Glomerular visceral epithelial cell (primary cell): ENCODE measurements at regions not wholly inside any gene's neighbourhood (a gene's known extent, or its start where the extent isn't known, plus 50 kb on each side); places are given as distances from the start of the nearest gene placed in this dataset.
"Not testable (repeated sequence)": the region's sequence is repeated elsewhere in the genome, so short reads cannot be mapped to it uniquely, and the experiment has no call there.

ENCODE experiments used
- DNase-seq: peaks from one replicate; pipeline ENCODE4 v3.0.0-alpha.2; 2016; ENCODE audit errors: extremely low spot score

DNA sequence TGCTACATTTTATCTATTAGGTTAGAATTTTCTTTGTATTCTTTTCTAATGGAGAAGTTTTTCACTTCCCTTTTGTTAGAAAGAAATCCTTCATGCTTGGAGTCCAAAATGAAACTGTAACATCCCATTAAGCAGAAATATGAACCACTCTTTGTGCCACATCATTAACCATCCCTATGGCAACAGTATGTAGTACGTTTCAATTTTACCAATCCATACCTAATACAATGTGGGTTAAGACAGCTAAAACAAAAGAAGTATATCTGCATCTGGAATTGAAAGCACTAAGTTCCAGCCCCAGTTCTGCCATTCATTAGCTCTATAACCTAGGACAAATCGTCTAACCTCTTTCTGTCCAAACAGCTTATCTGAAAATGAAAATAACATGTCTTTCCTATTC is 409.2 kb upstream of the SPHKAP start:
- no peak for DNase-seq

DNA sequence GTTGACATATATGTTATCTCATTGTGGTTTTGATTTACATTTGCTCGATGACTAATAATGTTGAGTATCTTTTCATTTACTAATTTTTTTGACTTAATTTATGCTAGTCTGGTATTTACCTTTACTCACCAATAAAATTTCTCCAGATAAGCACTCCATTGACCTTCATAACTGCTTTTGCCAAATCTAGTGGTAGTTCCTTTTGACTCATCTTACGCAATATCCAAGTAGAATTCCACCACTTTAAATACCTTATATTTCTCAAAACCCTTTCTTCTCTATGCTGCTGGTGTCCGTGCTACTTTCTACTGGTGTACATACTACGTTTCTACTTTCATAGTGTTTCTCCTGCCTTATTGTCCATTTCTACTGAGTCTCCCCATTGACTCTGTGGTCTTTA is 407.6 kb upstream of the SPHKAP start:
- DNase-seq = no peak

DNA sequence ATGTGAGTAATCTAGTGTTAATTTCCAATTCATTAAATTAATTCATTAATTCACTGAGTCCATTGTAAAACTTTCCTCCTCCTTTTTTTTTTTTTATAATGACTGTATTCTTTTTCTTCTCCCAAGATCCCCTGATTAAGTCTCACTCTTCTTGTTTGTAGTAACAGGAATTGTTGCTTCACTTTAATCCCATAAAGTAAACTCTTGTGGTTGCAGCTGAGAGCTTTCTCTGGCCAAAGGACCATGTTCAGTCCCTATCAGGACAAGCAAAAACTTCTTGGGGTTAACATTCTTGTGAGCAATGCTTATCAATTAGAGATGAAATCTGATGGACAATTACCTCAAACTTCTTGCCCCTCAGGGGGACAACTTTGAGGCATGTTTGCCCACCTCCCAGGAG is 400.2 kb upstream of the SPHKAP start:
- DNase-seq = no peak

DNA sequence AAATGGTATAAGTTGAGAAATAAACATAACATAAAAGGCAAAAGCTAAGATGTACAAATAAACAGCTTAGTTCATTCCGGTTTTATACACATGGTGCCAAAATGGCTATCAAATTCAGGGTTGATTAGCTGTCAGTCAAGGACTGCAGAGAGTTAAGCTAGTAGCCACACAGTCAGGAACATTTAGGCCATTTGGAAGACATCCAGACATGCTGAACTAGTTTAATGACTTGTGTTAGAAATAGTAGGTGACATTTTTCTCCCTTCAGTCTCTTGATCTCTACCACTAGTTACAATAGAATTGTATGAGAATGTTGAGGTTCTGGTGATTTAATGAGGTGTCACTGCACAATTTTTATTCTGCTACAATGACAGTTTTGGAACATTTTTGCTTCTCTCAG is 394.4 kb upstream of the SPHKAP start:
- no peak for DNase-seq

DNA sequence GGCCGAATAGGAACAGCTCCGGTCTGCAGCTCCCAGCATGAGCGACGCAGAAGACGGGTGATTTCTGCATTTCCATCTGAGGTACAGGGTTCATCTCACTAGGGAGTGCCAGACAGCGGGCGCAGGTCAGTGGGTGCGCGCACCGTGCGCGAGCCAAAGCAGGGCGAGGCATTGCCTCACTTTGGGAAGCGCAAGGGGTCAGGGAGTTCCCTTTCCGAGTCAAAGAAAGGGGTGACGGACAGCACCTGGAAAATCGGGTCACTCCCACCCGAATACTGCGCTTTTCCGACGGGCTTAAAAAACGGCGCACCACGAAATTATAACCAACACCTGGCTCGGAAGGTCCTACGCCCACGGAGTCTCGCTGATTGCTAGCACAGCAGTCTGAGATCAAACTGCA is 386.8 kb upstream of the SPHKAP start:
- DNase-seq = not testable (repeated sequence)

DNA sequence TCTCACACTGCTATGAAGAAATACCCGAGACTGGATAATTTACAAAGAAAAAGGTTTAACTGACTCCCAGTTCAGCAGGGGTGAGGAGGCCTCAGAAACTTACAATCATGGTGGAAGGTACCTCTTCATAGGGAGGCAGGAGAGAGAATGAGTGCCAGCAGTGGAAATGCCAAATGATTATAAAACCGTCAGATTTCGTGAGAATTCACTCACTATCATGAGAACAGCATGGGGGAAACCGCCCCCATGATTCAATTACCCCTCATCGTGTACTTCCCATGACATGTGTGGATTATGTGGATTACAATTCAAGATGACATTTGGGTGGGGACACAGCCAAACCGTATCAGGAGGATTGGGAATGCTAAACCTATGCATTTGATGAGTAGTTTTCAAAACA is 380.3 kb upstream of the SPHKAP start:
- DNase-seq = no peak

DNA sequence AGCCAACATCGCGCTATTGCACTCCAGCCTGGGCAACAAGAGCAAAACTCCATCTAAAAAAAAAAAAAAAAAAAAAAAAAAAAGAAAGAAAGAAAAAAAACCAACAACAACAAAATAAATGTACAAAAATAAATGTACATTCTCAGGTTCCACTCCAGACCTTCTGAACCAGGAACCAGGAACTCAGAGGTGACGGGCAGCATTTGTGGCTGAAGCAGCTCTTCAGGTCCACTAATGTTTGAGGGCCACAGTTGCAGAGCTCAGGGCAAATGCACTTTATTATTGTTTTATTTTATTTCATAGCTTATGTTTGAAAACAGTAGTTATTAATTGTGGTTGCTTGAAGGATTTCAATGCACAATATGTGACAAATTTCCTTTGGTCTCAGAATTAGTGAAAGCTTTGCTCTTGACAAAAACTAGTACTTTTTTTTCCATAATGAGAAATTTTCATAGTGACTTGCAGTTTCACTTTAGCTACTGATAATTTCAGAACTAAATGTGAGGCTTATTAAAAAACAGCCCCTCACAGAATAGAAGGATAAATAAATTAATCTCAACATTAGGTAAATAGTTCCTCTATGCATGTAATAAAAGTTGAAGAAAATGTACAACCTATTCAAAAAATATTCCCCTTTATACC is 378.4 kb upstream of the SPHKAP start:
- DNase-seq = no peak

DNA sequence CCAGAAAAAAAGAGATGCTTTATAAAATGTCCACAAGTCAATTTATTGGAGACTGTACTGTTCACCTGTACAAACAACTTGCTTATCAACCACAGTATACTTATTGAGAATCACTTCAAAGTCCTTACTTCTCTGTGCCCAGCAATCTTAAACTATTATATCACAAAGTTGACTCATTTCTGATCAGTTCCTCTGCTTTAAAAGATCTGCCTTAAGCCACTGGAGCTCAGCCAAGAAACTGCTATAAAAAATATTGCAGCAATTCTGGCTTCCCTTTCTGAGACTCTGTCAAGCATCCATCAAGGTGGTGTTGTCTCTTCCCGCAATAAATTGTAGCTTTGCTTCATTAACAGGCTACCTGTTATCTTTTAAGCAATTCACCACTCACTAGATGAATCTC is 375.2 kb upstream of the SPHKAP start:
- DNase-seq = no peak

DNA sequence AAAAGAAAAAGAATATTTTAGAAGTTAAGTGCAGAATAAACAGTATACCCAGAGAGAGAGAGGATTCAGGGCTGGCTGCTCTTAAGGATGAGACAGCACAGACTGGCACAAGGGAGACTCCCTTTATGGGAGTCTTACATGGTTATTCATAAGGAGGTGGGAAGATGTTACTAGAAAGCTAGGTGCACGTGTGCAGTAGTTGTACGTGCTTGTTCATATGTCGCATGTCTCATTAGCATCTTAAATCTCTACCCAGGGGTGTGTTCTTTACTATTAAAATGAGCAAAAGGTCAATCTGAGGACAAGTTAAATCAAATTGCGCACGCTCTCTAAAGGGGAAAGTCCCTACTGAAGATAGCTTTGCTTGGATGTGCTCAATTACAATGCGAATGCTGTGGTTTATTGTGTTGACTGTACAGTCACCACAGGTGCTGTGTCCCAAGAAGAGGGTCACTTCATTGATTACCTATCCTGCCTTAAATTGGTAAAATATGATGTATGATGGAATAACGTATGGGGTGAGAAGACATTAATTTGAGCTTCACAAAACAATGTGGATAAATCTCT is 368.0 kb upstream of the SPHKAP start:
- no peak for DNase-seq

DNA sequence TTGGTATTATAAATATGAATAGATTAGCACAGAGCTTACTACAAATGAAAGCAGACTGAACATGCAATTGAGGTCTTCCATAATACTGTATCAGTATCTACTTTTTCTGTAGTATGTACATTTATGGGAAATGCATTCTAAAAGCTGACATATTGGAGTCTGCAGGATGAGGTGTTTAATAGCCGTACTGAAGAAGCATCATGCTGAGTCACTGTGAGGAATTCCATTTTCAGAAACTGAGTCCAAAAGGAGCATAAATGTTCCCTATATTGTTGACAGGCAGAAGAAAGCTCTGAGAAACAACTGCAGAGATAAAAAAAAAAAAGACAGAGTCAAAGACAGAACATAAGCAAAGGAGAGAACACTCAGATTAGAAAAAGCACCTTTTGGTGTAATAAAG is 366.7 kb upstream of the SPHKAP start:
- no peak for DNase-seq

DNA sequence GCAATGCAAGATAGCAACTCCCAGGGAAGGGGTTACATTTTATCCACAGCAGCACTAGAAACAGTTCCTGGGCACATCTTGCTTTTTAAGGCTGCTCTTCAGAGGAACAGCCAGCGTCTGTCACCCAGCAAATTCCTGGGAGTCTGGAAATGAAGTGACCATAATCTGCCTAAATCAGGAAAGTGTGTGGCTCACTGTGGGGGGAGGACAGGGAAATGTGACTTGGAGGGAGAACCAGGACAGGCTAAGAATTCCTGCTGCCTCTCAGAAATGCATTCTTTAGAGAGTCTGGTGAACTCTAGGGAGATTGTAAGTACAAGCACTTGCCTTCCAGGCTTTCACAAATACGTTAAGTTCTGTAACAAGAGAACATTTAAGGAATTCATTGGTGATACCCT is 364.3 kb upstream of the SPHKAP start:
- no peak for DNase-seq

DNA sequence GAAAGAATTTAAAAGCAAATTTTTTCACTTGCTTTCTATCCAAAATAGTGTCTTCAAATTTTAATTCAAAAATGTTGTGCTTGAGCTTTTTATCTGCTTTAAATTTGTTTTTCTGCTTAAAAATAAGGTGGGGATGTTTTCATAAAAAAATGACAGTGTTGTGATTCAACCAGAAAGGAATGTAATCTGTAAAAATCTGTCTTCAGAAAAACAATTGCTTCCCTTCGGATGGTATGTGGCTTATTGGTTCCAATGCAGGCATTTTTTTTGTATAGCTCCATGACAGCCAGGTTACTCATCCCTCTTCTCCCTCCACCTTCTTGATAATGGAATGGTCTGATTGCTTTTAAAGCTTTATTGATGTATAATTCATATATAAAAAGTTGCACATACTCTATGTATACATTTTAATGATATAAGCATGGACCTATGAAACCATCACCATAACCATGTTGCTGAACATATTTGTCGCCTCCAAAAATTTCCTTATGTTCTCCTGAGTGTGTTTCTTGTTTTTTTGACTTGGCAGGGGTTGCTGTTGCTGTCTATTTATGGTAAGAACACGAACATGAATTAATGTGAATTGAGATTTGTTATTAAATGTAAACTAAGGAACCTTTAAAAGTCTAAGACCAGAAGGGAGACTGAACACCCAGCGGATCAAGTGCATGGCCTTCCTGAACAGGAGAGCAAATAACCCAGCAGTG is 363.7 kb upstream of the SPHKAP start:
- DNase-seq = peak; percentile 26

DNA sequence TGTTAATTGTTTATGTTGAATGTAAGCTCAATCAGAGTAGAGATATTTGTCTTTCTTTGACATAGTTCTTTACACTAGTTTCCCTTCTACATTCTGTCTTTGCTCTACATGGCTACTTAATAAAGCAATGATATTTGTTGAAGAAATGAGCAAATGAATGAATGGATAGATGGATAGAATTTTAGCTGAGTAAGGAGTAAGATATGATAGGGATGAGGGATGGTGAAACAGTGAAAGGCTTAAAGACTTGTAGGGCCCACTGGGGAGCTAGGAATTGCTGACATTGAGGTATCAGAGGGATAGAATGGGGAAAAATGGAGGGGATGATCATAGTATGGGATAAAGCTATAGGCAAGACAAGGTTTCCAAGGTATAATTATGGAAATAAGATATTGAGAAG is 361.6 kb upstream of the SPHKAP start:
- no peak for DNase-seq

DNA sequence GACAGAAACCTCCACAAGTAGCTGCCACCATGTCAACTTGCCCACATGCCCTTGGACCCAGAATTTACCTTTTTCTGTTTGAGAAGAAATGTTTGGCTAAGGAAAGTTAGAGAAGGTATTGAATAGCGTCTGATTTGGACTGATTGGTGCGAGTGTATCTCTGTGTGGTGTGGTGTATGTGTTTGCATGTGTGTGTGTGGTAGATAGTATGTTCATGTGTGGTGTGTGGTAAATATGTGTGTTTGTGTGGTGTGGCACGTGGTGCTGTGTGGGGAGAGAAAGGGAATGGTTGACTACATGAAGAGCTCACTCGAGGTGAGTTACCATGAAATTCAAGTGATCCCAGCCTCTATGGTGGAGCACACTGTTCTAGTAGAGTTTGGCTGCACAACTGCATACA is 360.8 kb upstream of the SPHKAP start:
- DNase-seq = no peak

DNA sequence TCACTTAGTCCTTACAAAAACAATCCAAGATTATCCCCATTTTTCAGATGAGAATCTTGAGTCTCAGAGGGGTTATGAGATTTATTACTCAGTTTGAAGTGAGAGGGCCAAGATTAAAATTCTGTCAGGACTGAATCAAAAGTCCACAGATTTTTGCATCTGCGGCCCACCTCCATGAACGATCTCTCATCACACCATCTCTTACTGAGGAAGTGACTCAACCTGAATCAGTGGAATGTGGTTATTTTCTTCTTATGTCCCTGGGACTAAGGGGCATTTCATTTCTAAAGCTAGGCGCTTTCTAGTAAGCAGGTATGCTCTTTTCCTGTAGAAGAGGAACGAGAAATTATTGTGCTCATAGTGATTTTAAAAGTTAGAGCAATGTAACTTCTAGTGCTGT is 360.3 kb upstream of the SPHKAP start:
- DNase-seq = peak; percentile 41

DNA sequence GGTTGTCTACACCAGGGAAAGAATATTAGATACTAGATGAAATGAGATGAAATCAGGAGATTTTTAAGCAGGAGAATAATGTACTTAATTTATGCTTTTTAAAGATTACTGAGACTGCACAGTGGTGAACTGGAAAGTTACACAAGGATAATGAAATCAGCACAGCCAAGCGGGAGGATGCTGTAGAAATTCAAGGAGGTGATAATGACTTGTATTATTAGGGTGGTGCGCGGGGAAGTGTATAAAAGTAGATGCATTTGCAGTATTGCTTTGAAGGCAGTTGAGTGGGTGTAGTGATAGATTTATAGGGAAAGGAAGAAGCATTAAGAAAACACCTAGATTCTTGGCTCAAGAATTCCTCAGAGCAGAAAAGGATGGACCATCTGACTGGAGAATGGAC is 359.5 kb upstream of the SPHKAP start:
- no peak for DNase-seq

DNA sequence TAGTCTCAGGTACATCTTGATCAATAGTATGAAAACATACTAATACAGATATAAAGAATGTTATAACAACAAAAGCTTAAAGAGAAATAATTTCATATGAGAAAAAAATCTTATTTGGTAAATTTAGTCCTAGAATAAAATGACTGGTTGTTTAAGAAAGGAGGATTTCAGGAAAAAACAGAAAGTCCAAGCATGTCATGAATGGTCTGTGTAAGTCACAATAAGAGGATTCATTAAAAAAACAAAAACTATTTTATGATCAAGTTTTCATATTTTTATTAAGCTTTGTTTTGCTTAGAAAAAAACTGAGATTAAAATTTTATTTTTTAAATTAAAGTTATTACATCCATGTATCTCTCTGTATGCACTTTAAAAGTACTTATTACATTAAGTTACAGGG is 353.9 kb upstream of the SPHKAP start:
- no peak for DNase-seq

DNA sequence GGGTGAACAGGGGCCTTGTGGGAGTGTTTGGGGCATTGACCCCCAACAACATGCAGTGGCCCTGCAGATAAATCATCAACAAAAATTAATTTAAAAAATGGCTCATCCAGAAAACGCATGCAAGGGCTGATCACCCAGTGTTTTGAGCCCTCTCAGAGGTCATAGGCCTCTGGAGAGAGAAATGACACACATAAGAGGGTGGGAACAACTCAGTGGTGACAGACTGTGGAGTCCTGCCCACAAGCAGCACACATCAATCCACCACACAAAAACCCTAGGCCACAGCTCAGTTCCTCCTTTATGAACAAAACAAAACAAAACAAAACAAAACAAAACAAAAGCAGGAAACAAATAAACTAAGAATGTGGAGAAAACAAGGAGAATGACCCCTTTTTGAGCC is 351.7 kb upstream of the SPHKAP start:
- DNase-seq = no peak

DNA sequence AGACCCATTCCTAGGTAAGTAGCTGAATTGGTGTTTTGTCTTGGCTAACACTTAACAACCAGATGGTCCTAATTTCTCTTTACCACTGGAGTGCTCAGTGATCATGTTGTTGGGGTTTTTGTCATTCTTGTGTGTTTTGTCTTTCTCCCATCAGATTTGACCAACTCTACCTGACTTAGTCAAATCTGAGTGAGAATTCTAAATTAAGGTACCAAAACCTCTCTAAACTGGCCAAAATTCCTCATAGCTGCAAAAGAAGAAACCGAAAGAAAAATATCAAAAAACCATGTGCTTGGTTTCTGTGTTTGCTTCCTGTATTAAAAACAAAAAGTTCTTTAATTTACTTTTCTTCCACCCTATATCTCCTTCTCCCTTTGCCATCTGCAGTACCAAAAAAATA is 350.7 kb upstream of the SPHKAP start:
- no peak for DNase-seq

DNA sequence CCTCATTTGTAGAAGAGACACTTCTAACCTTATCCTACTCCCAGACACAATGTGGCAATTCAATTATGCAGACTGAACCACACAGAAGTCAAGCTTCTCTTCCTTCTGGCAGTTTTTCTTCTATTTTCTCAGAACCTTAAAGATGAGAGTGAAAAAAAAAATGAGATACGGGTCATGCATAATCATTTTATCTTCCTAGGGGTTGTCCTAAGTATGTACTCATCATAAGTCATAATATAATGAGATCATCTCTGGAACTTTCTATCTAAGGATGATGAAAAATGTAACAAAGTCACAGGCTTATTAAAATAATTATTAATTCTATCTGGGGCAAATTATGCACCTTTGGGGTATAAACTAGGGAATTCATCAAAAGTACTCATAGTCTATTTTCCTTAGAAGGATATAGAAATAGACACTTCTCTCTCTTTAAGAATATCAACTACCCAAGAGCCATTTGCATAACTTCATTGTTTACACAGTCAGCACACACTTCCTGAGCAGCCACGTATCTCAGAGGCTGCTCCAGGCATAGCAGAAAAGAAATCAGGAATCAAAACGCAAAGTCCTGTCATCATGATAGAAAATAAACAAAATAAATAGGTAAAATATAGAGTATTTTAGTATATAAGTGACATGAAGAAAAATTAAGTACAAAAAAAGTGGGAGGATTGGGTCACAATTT is 345.9 kb upstream of the SPHKAP start:
- no peak for DNase-seq

DNA sequence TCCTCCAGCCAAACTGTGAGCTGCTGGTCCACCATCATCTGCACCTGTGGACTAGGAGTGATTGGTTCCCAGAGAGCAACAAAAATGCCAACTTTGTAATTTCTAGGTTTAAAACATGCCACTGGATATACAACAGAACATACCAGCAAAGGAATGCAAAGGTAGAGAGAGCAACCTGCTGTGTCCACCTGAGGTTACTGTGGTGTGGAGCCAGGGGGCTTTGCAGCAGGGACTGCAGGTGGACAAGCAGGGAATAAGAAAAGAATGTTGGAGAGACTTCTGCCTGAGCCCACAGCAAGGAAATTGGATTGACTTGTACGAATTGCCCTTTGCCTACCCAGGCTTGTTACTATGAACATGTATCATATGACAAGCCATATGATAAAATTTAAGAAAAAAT is 345.2 kb upstream of the SPHKAP start:
- DNase-seq = no peak

DNA sequence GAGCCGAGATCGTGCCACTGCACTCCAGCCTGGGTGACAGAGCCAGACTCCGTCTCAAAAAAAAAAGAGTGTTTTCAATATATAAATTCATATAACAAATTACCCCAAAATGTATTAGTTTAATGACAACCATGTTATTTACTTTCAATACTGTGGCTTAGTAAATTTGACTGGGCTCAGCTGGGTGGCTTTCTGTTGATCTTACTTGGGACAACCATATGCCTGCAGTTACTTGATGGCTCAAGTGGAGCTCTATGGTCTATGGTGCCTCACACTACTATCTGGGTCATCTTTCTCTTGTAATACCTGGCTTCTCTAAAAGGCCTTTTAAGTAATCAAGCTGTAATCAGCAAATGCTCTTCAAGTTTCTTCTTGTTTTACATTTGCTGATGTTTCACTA is 341.5 kb upstream of the SPHKAP start:
- no peak for DNase-seq

DNA sequence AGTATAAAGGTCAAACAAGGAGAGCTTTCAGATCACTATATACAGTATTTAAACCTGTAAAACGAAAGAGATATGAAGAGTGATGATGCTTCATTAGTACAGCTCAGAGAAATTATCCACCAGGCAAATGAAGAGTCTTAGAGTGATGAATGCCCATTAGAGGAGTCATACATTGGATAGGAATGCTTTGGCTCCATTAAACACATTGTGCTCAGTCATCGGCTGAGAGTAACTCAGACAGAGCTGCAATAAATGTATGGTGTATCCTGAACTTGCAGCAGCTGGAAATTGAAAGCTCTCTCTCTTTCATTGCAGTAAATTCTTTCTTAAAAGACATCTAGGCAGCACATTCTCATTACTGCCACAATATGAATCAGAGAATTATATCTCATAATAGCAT is 340.8 kb upstream of the SPHKAP start:
- DNase-seq = no peak
